LNCAP (cell line): ENCODE measurements at regions not wholly inside any gene's neighbourhood (a gene's known extent, or its start where the extent isn't known, plus 50 kb on each side); places are given as distances from the start of the nearest gene placed in this dataset.

Source experiments
- TF ChIP-seq, protein P1 (sequence below): fragments of 450-650 bp; IDR thresholded peaks from 2 replicates; pipeline ENCODE4 v1.5.1; 2017; ENCODE audit warnings: mild to moderate bottlenecking

GRCh38 chr5:118580949-118581348, 407.4 kb downstream of the DTWD2 start:
- TF ChIP-seq, protein P1, sequence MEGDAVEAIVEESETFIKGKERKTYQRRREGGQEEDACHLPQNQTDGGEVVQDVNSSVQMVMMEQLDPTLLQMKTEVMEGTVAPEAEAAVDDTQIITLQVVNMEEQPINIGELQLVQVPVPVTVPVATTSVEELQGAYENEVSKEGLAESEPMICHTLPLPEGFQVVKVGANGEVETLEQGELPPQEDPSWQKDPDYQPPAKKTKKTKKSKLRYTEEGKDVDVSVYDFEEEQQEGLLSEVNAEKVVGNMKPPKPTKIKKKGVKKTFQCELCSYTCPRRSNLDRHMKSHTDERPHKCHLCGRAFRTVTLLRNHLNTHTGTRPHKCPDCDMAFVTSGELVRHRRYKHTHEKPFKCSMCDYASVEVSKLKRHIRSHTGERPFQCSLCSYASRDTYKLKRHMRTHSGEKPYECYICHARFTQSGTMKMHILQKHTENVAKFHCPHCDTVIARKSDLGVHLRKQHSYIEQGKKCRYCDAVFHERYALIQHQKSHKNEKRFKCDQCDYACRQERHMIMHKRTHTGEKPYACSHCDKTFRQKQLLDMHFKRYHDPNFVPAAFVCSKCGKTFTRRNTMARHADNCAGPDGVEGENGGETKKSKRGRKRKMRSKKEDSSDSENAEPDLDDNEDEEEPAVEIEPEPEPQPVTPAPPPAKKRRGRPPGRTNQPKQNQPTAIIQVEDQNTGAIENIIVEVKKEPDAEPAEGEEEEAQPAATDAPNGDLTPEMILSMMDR: no peak

GRCh38 chr5:118578093-118578492, 410.3 kb downstream of the DTWD2 start:
- TF ChIP-seq, protein P1: no peak

- TF ChIP-seq, protein P1: no peak
Measured at GRCh38 chr5:118577621-118578020, 410.7 kb downstream of the DTWD2 start.

- TF ChIP-seq, protein P1: no peak
Measured at GRCh38 chr5:118565335-118565971, 422.9 kb downstream of the DTWD2 start.

DNA sequence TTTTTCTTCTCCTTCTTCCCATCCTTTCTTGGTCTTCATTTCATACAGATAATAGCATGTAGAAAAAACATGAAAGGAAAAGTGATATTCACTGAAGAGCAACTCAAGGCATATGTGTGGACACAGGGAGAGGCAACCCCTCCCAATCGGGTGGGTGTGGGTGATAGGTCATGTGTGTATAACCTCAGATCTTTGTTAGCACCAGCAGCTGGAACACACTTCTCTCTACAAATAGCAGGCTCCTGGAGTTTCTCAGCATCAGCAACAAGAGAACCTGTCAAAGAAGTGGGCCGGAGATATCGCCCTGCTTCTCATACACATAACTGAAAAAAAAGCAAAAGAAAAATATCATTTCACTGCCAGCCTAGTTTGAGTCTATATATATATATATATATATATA, 426.4 kb downstream of the DTWD2 start:
- TF ChIP-seq, protein P1: no peak

GRCh38 chr5:118561235-118561634, 427.1 kb downstream of the DTWD2 start:
- TF ChIP-seq, protein P1: no peak

DNA sequence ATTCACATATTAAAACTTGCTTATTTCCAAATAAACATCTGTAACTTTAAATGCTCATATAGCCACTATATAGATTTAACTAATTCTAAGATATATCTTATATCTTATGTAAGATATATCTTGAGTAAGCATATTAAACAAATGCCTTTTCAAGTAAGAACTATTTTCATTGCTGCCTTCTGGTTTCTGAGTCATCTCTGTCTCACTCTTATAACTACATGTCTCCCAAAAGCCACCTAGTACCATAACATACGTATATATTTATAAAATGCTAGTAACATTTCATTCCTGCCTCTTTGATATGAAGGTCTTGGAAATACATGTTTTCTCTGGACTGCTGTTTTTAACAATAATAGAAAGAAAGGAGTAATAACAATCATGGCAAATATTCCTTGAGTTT, 429.5 kb downstream of the DTWD2 start:
- TF ChIP-seq, protein P1: no peak

- TF ChIP-seq, protein P1: no peak
Measured at GRCh38 chr5:118557251-118557661, 431.1 kb downstream of the DTWD2 start.
